Endothelial cell of umbilical vein (primary cell): ENCODE measurements at regions not wholly inside any gene's neighbourhood (a gene's known extent, or its start where the extent isn't known, plus 50 kb on each side); places are given as distances from the start of the nearest gene placed in this dataset.

Experiments
- BruUV-seq: library from RNA; stranded (reverse); fragments of 400-500 nt; replicated peaks from 2 replicates; lab custom pipeline; 2021; lab: Mats Ljungman, UMichigan
- CTCF ChIA-PET: fragments of 300-600, 350-600 bp; sonication (Branson Sonifier 250); formaldehyde crosslinking; loops from one replicate; lab custom pipeline; 2021; ENCODE audit warnings: antibody characterized with exemption, inconsistent platforms; lab: Charles Lee
- POLR2A ChIA-PET: fragments of 300-600, 350-600 bp; sonication (Branson Sonifier 250); formaldehyde crosslinking; loops from one replicate; lab custom pipeline; 2021; ENCODE audit warnings: antibody characterized with exemption, inconsistent platforms; lab: Charles Lee
- DNase-seq: peaks from one replicate; pipeline ENCODE4 v3.0.0-alpha.2; 2011; ENCODE audit warnings: low read depth, low spot score
- FAIRE-seq: peaks from 2 replicates; lab custom pipeline; 2011; peaks lifted over from hg19 to GRCh38; lab: Jason Lieb, UNC
- H2AFZ ChIP-seq: 2 replicates; pipeline ENCODE4 v1.6.0; 2012; ENCODE audit warnings: low read depth, low read length, control low read depth, inconsistent platforms
- H3K27ac ChIP-seq: 2 replicates; pipeline ENCODE4 v1.5.1; 2011; ENCODE audit warnings: low read depth, mild to moderate bottlenecking, control low read depth, low read length, moderate library complexity; ENCODE audit not compliant: insufficient read depth
- H3K27me3 ChIP-seq, 2 experiments: 2 replicates each; pipeline versions ENCODE4 v1.6.0 to v1.6.1; 2011; ENCODE audit warnings: low read length in 2 of 2, mixed read lengths in 1 of 2; ENCODE audit not compliant: control insufficient read depth in 2 of 2, insufficient read depth in 2 of 2
- H3K36me3 ChIP-seq, 2 experiments: 2 replicates in 1 of 2; 3 replicates in 1 of 2; pipeline ENCODE4 v1.5.1; 2011; ENCODE audit warnings: low read length in 2 of 2, mild to moderate bottlenecking in 1 of 2, moderate library complexity in 1 of 2; ENCODE audit not compliant: control insufficient read depth in 2 of 2, insufficient read depth in 2 of 2; ENCODE audit errors: extremely low read depth in 1 of 2
- H3K4me1 ChIP-seq: 3 replicates; pipeline ENCODE4 v1.5.1; 2011; ENCODE audit warnings: mild to moderate bottlenecking, low read length; ENCODE audit not compliant: control insufficient read depth, insufficient read depth; ENCODE audit errors: extremely low read depth
- H3K4me2 ChIP-seq: 2 replicates; pipeline ENCODE4 v1.6.1; 2011; ENCODE audit warnings: low read length, control low read depth, mixed read lengths; ENCODE audit not compliant: insufficient read depth
- H3K4me3 ChIP-seq, 3 experiments: fragments of 200-600 bp in 1 of 3; sonication (generic), shearing (Covaris generic) in 1 of 3; replicated peaks in 1 of 3; 2 replicates each; pipeline ENCODE4 v1.5.1; 2011 to 2016; ENCODE audit warnings: control low read depth in 3 of 3, low read length in 3 of 3, mild to moderate bottlenecking in 2 of 3, inconsistent platforms in 1 of 3, low read depth in 1 of 3, moderate library complexity in 1 of 3; ENCODE audit not compliant: insufficient read depth in 1 of 3
- H3K79me2 ChIP-seq: 2 replicates; pipeline ENCODE4 v1.6.0; 2012; ENCODE audit warnings: low read length, inconsistent platforms; ENCODE audit not compliant: control insufficient read depth, insufficient read depth
- H3K9ac ChIP-seq: replicated peaks from 2 replicates; pipeline ENCODE3; 2011; ENCODE audit warnings: low read length, control low read depth; ENCODE audit not compliant: insufficient read depth; ENCODE audit errors: extremely low read depth
- H3K9me1 ChIP-seq: replicated peaks from 3 replicates; pipeline ENCODE4 v1.6.0; 2011; ENCODE audit warnings: mild to moderate bottlenecking, low read length; ENCODE audit not compliant: control insufficient read depth, insufficient read depth; ENCODE audit errors: extremely low read depth
- H3K9me3 ChIP-seq: replicated peaks from 2 replicates; pipeline ENCODE4 v1.5.1; 2012; ENCODE audit warnings: low read length, inconsistent platforms; ENCODE audit not compliant: control insufficient read depth, insufficient read depth
- H4K20me1 ChIP-seq: replicated peaks from 2 replicates; pipeline ENCODE3; 2011; ENCODE audit warnings: mild to moderate bottlenecking, low read length; ENCODE audit not compliant: control insufficient read depth, insufficient read depth; ENCODE audit errors: extremely low read depth
- CTCF ChIP-seq, 2 donors: IDR thresholded peaks; 1 replicate in 1 of 2; 2 replicates in 1 of 2; pipeline ENCODE4 v1.5.1; 2011; ENCODE audit warnings: low read length in 2 of 2, mild to moderate bottlenecking in 2 of 2, moderate library complexity in 2 of 2, control low read depth in 1 of 2, inconsistent platforms in 1 of 2, low read depth in 1 of 2; ENCODE audit not compliant: insufficient read depth in 1 of 2; ENCODE audit errors: extremely low read depth in 1 of 2
- EZH2 ChIP-seq: IDR thresholded peaks from 2 replicates; pipeline ENCODE4 v1.6.1; 2012; ENCODE audit warnings: borderline replicate concordance, low read depth, mild to moderate bottlenecking, moderate library complexity, low read length, inconsistent platforms; ENCODE audit not compliant: severe bottlenecking
- FOS ChIP-seq: IDR thresholded peaks from 2 replicates; pipeline ENCODE4 v1.6.1; 2011; ENCODE audit warnings: mild to moderate bottlenecking, low read length, moderate library complexity, borderline replicate concordance; ENCODE audit not compliant: insufficient read depth
- GATA2 ChIP-seq: IDR thresholded peaks from 2 replicates; pipeline ENCODE4 v1.7.0; 2011; ENCODE audit warnings: low read depth, mild to moderate bottlenecking, moderate library complexity, mixed read lengths, low read length; ENCODE audit not compliant: insufficient read length, insufficient read depth
- JUN ChIP-seq: IDR thresholded peaks from 2 replicates; pipeline ENCODE4 v1.6.1; 2011; ENCODE audit warnings: borderline replicate concordance, low read depth; ENCODE audit not compliant: insufficient read length, insufficient read depth
- MAX ChIP-seq: IDR thresholded peaks from 2 replicates; pipeline ENCODE4 v1.6.1; 2011; ENCODE audit not compliant: insufficient read depth, insufficient read length
- MYC ChIP-seq: IDR thresholded peaks from one replicate; pipeline ENCODE4 v1.6.1; 2011; ENCODE audit warnings: mild to moderate bottlenecking, low read depth, low read length
- POLR2A ChIP-seq: IDR thresholded peaks from 2 replicates; pipeline ENCODE4 v1.6.1; 2012; ENCODE audit warnings: low read depth, mild to moderate bottlenecking, control low read depth, low read length
- POLR2AphosphoS5 ChIP-seq: IDR thresholded peaks from 2 replicates; pipeline ENCODE4 v1.6.1; 2012; ENCODE audit warnings: low read depth, mild to moderate bottlenecking, control low read depth, low read length, moderate library complexity; ENCODE audit not compliant: insufficient read depth
- dilution Hi-C: fragments of 300-500 bp; cut with MboI; formaldehyde crosslinking; loops from one replicate; pipeline ENCODE4 v1.15.0; 2019; ENCODE audit warnings: low sequenced_read_pairs; ENCODE audit not compliant: extremely low pct_ligation_motif_present
- intact Hi-C: fragments of 100-400 bp; cut with micrococcal nuclease; formaldehyde crosslinking; loops from one replicate; pipeline ENCODE4 v1.10.0; 2022

GRCh38 chr7:10724449-10724848 is 249.2 kb upstream of the PHF14 start:
- Histone ChIP-seq H3K9me1 (no peaks in the 10 kb centered on the region), H3K9me3 (peaks cover 1% of the 10 kb centered on the region), H3K27me3 (no peaks in the 10 kb centered on the region), H3K36me3 (no peaks in the 10 kb centered on the region), H3K4me2 (no peak overlapping the region), H3K9ac (no peak overlapping the region), H3K4me3 (no peak overlapping the region), H2AFZ (no peak overlapping the region), H3K27ac (no peak overlapping the region), H3K4me1 (no peaks in the 10 kb centered on the region), H3K79me2 (no peaks in the 10 kb centered on the region), H4K20me1 (no peaks in the 10 kb centered on the region)
- no peak for TF ChIP-seq GATA2
- no peak for TF ChIP-seq POLR2AphosphoS5
- no peak for TF ChIP-seq MYC
- no peak for TF ChIP-seq CTCF (IDR thresholded peaks at IDR 0.05; ENCODE audit: extremely low read depth in 1 of 2, insufficient read depth in 1 of 2, low read depth in 1 of 2, low read length in 2 of 2)
- TF ChIP-seq FOS: no peak
- no peak for TF ChIP-seq MAX
- no peak for TF ChIP-seq JUN
- TF ChIP-seq POLR2A: no peak
- no peak for TF ChIP-seq EZH2
- FAIRE-seq: no peak
- CTCF ChIA-PET: no interaction called here
- no peak for DNase-seq
- dilution Hi-C loops: no loop called here
- POLR2A ChIA-PET: no interaction called here
- BruUV-seq: no TSS peak
- intact Hi-C loops: no loop called here
